Head of caudate nucleus (tissue), 42 donors: ENCODE measurements at regions not wholly inside any gene's neighbourhood (a gene's known extent, or its start where the extent isn't known, plus 50 kb on each side); places are given as distances from the start of the nearest gene placed in this dataset.

Experiments
- DNase-seq, 42 donors: peaks; one replicate each; pipeline versions ENCODE4 v3.0.0 to v3.0.0-alpha.2; 2020 to 2021; ENCODE audit warnings: mixed read lengths in 7 of 42
- intact Hi-C: fragments of 100-400 bp; cut with DNase I; formaldehyde crosslinking; loops from one replicate; pipeline ENCODE4 v1.15.0; 2022

- intact Hi-C loops = no loop called here
- DNase-seq = no peak
Observed at GRCh38 chr16:35523991-35524390, 2064.6 kb downstream of the TP53TG3F start.

GRCh38 chr16:35525979-35526590 lies 2066.7 kb downstream of the TP53TG3F start:
- DNase-seq = no peak
- intact Hi-C loops = no loop called here

GRCh38 chr16:35532576-35532975 lies 2073.2 kb downstream of the TP53TG3F start:
- intact Hi-C loops = no loop called here
- no peak for DNase-seq

DNA sequence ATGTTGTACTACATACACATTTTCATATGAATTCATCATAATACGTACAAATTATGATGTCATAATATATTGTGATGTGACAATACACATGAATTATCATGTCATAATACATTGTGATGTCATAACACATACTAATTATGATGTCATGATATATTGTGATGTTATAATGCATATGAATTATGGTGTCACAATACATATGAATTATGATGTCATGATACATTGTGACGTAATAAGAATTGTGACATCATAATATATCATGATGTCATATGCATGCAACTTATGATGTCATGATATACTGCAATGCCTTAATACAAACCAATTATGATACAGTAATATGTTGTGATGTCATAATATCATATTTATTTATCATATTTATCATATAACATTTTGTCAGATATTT lies 2074.3 kb downstream of the TP53TG3F start:
- no peak for DNase-seq
- intact Hi-C loops = no loop called here

DNA sequence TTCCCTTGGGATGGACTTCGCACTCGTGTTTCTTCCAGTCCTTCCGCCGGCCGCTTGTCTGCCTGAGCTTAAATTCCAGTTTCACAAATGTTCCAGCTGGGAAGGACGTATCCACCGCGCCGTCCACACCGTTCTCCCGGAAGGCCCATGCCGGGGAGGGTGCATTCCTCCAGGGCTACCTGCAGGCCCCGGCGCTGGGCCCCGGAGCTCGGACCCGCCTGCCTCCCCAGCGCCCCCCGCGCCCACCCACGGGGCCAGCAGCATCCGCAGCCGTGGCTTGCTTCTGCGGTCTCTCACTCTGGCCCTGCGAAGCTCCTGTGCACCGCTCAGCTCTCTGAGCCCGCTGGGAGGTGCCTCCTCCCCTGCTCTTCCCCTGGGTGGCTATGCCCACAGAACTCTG lies 2084.1 kb downstream of the TP53TG3F start:
- no peak for DNase-seq
- intact Hi-C loops = no loop called here

GRCh38 chr16:35552763-35553162 lies 2093.4 kb downstream of the TP53TG3F start:
- intact Hi-C loops = no loop called here
- peak in 1 of 42 donors; percentile 14 for DNase-seq

DNA sequence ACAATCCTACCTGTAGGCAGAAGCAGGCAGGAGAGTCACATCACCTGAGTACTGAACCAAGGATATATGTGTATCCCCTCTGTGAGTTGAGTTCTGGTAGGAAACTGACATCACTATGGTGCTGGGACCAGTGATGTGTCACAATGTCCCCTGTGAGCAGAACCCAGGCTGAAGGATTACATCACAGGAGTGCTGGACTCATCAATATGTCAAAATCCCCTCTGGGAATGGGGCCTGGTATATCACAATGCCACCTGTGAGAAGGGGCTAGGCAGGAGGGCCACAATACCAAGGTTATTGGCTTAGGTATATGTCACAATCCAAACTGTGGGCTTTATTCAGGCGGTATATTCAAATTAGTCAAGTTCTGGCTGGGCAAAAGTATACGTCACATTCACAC lies 2098.3 kb downstream of the TP53TG3F start:
- DNase-seq = no peak
- intact Hi-C loops = no loop called here

- DNase-seq = no peak
- intact Hi-C loops = no loop called here
Observed at GRCh38 chr16:35559911-35560636, 2100.7 kb downstream of the TP53TG3F start.

GRCh38 chr16:35560637-35560984 lies 2101.2 kb downstream of the TP53TG3F start:
- intact Hi-C loops = no loop called here

DNA sequence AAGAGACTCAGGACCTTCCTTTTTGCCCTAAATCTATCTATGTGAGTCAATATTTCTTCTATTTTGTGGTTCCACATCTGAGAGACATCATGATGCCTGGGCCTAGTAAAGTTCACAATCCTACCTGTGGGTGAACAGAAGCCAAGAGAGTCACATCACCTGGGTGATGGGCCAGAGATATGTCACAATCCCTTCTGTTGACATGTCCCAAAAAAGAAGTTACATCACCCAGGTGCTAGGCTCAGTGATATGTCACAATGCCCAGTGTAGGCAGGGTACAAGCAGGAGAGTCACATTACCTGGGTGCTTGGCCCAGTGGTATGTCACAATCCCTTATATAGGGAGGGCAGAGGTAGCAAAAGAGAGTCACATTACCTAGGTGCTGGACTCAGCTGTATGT lies 2101.9 kb downstream of the TP53TG3F start:
- no peak for DNase-seq
- intact Hi-C loops = no loop called here

More at GRCh38 chr16:35560637-35560984, 2101.2 kb downstream of the TP53TG3F start:
- peak in 1 of 42 donors; percentile 5 for DNase-seq

DNA sequence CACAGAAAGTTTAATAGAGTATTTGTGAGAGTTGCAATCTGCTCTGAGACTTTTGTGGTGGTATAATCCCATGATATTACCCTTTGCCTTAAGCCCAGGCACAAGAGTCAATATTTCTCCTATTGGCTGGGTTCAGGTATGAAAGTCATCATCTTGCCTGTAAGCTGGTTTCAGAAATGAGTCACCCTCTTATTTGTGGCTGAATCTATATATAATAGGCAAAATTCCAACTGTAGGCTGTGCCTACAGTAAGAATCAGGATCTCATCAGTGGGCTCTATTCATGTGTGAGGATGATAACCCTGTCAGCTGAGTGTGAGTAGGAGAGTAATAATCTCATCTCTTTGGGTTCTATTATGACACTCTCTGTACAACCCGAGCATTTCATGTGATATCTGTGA lies 2103.1 kb downstream of the TP53TG3F start:
- intact Hi-C loops = no loop called here
- no peak for DNase-seq

DNA sequence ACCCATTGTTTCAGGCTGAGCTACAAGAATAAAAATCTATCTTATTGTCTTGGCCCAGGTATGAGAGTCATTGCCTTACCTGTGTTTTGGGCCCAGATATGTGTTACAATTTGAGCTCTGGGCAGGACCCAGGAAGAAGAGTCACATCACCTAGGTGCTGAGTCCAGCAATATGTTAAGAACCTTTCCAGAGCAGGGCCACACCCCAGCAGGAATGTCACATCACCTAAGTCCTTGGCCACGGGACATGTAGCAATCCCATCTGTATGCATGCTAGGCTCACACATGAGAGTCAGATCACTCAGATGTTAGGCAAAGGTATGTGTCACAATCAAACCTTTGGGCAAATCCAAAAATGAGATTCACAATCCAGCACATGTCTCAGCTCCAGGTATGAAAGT lies 2103.5 kb downstream of the TP53TG3F start:
- intact Hi-C loops = no loop called here

GRCh38 chr16:35564148-35564547 lies 2104.7 kb downstream of the TP53TG3F start:
- intact Hi-C loops = no loop called here
- peak in 1 of 42 donors; percentile 31 for DNase-seq

More for the DNA sequence above, 2103.5 kb downstream of the TP53TG3F start:
- no peak for DNase-seq

DNA sequence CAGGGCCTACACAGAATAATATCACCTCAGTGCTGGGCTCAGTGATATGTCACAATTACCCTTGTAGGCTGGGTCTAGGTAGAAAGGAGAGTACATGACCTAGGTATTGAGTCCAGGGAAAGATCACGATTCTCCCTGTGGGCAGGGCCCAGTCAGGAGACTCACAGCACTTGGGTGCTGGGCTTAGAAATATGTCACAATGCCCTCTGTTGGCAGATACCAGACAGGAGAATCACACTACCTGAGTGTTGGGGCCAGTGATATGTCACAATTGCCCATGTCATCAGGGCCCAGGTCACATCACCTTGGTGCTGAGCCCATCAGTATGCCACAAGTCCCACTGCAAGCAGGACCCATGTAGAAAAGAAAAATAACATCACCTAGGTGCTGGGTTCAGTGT lies 2105.5 kb downstream of the TP53TG3F start:
- no peak for DNase-seq
- intact Hi-C loops = no loop called here

- intact Hi-C loops = no loop called here
- DNase-seq = no peak
Observed at GRCh38 chr16:35565626-35566025, 2106.2 kb downstream of the TP53TG3F start.

DNA sequence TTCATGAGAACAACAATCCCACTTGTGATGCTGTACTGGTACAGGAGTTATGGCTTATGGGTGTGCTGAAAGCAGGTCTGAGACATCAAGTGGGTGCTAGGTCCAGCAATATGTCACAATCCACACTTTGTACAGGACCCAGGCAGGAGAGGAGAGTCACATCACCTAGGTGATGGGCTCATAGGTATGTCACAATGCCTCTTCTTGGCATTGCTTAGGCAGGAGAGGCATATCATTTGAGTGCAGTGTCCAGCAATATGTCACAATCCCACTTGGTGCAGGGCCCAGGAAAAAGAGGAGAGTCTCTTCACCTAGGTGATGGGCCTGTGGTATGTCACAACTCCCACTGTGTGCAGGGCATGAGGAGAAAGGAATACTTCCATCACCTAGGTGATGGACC lies 2110.0 kb downstream of the TP53TG3F start:
- no peak for DNase-seq
- intact Hi-C loops = no loop called here

GRCh38 chr16:35570946-35571345 lies 2111.5 kb downstream of the TP53TG3F start:
- intact Hi-C loops = no loop called here

DNA sequence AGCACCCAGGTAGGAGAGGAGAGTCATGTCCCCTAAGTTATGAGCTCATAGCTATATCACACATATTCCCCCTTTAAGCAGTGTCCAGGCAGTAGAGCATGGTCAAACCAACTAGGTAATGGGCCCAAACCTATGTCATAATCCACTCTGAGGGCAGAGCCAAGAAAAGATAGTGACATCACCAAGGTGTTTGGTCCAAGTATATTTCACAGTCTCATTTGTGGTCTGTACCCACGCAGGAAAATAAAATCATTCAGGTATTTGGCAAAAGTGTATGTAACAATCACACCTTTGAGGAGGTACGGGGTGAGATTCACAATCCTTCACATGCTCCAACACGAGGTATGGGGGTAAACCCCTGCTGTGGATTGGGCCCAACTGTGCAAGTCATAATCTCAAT lies 2112.8 kb downstream of the TP53TG3F start:
- intact Hi-C loops = no loop called here
- no peak for DNase-seq

More at GRCh38 chr16:35570946-35571345, 2111.5 kb downstream of the TP53TG3F start:
- no peak for DNase-seq

GRCh38 chr16:35573407-35573806 lies 2114.0 kb downstream of the TP53TG3F start:
- intact Hi-C loops = no loop called here
- DNase-seq = no peak

GRCh38 chr16:35574011-35574410 lies 2114.6 kb downstream of the TP53TG3F start:
- intact Hi-C loops = no loop called here

More at GRCh38 chr16:35574011-35574410, 2114.6 kb downstream of the TP53TG3F start:
- DNase-seq = no peak
